GM12872 (cell line): ENCODE measurements at regions not wholly inside any gene's neighbourhood (a gene's known extent, or its start where the extent isn't known, plus 50 kb on each side); places are given as distances from the start of the nearest gene placed in this dataset.

Source experiments
- TF ChIP-seq, protein P1 (sequence below): IDR thresholded peaks from 3 replicates; pipeline ENCODE4 v1.5.1; 2011; ENCODE audit warnings: low read depth, mild to moderate bottlenecking, low read length, moderate library complexity; ENCODE audit not compliant: insufficient read depth

DNA sequence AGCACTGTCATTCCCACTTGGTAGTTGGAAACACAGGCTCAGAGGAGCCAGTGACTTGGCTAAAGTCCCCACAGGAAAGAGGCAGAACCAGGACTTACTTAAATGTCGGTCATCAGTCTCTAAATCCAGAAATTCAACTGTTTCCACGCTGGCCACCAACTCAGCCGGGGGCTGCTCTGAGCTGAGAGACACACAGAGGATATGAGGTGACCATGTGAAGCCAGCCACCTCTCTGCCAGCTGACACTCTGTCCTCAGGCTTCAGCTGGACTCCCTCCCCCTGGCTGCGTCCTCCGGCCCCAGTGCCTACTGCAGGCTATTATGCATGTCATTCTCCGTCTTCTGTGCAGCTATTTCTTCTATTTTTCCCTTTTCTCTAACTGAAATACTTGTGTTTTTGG lies 168.9 kb downstream of the ANKRD30B start:
- TF ChIP-seq, protein P1, sequence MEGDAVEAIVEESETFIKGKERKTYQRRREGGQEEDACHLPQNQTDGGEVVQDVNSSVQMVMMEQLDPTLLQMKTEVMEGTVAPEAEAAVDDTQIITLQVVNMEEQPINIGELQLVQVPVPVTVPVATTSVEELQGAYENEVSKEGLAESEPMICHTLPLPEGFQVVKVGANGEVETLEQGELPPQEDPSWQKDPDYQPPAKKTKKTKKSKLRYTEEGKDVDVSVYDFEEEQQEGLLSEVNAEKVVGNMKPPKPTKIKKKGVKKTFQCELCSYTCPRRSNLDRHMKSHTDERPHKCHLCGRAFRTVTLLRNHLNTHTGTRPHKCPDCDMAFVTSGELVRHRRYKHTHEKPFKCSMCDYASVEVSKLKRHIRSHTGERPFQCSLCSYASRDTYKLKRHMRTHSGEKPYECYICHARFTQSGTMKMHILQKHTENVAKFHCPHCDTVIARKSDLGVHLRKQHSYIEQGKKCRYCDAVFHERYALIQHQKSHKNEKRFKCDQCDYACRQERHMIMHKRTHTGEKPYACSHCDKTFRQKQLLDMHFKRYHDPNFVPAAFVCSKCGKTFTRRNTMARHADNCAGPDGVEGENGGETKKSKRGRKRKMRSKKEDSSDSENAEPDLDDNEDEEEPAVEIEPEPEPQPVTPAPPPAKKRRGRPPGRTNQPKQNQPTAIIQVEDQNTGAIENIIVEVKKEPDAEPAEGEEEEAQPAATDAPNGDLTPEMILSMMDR = no peak

DNA sequence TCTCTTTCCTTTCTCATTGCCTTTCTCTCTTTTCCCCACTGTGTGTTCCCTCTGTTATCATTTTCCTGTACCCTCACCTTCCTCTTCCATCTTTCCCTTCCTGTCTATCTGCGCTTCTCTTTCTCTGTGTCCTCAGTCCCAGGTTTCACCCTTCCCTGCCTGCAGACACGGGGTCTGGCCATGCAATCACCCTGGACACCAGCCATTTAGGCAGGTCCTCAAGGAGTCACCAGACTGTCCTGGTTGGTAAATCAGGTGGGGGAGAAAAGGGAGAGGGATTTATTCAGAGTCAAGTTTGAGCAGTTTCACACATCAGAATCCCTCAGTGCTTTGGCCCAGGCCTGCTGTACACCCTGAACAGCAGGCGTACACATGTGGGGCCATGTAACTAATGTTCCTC lies 169.3 kb downstream of the ANKRD30B start:
- TF ChIP-seq, protein P1 = no peak

DNA sequence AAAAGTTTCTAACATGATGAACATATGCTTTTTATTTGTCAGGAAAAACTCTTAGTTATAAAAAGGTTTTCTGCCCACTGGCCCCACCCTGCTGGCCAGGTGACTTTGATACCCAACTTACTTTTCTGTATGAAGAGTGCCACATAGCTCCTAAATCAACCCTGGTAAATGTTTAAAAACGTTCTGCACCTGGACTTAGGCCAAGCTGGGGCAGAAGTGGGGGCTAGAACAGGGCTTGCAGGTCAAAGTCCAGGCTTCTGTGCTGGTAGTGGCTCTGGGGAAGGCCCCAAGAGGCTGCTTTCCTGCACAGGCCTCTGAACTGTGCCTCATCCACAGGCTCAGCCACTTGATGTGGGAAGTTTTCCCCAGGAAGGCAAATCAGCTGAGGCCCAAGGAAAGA lies 171.7 kb downstream of the ANKRD30B start:
- TF ChIP-seq, protein P1 = no peak

DNA sequence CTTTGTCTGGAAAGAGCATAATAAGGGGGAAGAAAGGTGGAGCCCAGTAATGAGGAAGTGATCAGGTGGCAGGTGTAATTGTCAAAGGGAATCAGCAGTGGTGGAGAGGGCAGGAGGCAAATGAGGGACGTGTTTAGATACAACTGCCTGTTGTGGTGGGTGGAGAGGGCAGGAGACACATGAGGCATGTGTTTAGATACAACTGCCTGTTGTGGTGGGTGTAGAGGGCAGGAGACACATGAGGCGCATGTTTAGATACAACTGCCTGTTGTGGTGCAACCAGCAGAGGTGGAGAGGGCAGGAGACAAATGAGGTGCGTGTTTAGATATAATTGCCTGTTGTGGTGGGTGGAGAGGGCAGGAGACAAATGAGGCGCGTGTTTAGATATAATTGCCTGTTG lies 173.1 kb downstream of the ANKRD30B start:
- TF ChIP-seq, protein P1 = no peak

DNA sequence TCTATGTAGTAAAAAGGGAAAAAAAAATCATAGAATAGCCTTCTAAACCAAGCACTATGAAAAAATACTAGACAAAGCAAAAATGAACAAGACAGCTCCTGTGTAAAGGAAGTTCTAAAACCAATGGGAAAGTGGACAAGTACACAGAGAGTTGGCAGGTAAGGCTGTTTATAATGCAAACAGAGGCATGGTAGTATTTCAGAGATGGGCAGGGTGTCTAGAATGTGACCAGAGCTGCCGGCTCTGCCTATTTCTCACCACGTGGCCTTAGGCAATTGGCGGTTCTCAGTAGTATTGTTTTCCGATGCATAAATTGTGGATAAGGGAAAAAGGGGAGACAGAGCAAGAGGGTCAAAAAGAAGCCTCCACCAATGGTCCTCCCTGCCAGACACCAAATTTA lies 173.6 kb downstream of the ANKRD30B start:
- TF ChIP-seq, protein P1 = no peak

DNA sequence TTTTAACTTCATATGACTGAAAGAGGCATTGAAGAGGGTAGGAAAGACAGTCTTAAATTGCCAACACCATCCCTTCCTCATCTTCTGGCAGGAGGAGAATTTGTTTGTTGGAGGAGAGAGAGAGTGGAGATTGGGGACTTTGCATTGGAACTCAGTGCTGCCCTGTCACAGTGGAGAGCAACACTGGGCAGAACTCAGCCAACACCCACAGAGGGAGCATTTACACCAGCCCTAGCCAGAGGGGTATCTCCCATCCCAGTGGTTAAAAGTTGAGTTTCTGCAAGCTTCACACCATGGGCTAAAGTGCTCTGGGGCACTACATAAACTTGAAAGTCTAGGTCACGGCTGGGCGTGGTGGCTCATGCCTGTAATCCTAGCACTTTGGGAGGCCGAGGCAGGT lies 174.1 kb downstream of the ANKRD30B start:
- TF ChIP-seq, protein P1 = no peak

DNA sequence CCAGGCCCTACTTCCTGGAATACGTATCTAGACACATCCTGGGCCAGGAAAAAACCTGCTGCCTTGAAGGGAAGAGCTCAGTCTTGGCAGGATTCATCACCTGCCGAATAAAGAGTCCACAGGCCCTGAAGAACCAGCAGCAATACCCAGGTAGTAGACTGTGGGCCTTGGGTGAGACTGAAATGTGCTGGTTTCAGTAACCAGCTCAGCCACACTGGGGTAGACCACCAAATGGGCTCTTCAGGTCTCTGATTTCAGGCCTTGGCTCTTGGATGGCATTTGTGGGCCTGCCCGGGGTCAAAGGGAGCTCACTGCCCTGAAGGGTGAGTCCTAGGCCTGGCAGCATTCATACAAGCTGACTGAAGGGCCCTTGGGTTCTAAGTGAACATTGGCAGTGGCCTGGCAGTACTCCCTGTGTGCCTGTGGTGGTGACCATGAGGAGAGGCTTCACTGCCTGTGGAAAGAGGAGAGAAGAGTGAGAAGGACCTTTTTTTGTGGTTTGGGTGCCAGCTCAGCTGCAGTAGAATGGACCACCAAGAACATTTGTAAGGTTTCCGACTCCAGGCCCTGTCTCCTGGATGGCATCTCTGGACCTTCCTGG lies 175.1 kb downstream of the ANKRD30B start:
- TF ChIP-seq, protein P1 = no peak
